ENCODE measurements at regions not wholly inside any gene's neighbourhood (a gene's known extent, or its start where the extent isn't known, plus 50 kb on each side); places are given as distances from the start of the nearest gene placed in this dataset.
"Not testable (repeated sequence)": the region's sequence is repeated elsewhere in the genome, so short reads cannot be mapped to it uniquely, and the experiment has no call there.

DNA sequence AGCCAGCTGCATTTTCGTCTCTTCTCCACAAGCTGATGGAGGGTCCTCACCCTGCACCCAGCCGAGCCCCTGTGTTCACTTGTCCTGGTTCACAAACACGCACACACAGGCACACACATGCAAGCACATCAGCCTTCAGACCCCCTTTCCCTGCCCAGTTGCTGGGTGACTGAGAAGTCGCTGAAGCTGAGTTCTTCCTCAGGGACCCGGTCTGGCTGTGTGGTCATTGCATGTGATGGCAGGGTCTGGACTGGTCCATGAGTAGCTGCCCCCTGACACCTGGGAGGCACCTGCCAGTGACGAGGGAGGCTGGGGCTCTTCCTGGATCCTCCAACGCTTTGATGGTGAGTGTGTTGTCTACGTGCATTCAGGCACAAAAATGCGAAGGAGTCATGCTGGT is 546.1 kb upstream of the SALL3 start:
- no peak for DNase-seq (ENCODE audit: low read depth)

GRCh38 chr18:78436110-78436509 is 543.5 kb upstream of the SALL3 start:
- DNase-seq (ENCODE audit: low read depth) = no peak

DNA sequence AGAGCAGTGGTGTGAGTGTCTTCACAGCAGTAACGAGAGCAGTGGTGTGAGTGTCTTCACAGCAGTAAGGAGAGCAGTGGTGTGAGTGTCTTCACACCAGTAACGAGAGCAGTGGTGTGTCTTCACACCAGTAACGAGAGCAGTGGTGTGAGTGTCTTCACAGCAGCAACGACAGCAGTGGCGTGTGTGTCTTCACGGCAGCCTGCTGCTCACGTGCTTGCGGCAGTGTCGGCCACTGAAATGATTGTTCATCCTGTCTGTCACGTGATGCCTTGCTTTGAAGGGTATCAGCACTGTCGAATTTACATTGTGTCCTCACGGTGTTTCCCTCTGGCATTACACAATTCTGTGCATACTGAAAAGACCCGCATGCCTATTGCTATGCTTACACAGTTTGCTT is 541.4 kb upstream of the SALL3 start:
- not testable (repeated sequence) for DNase-seq (ENCODE audit: low read depth)

DNA sequence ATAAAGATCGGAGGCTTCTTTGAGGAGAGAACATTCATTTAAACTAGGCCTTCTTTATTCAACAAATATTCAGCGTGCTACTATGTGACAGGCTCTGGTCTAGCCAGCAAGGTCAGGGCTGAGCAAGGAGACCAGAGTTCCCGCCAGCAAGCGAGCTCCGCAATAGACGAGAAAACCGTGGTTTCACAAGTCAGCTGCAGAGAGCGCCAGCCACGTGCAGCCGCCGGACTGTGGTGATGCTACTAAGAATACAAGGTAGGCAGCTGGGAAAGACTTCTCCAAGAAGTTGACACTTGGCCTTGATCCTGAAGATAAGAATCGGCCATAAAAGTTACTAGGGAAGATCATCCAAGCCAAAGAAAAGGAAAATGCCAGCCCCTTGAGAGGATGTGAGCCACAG is 533.7 kb upstream of the SALL3 start:
- no peak for DNase-seq (ENCODE audit: low read depth)

DNA sequence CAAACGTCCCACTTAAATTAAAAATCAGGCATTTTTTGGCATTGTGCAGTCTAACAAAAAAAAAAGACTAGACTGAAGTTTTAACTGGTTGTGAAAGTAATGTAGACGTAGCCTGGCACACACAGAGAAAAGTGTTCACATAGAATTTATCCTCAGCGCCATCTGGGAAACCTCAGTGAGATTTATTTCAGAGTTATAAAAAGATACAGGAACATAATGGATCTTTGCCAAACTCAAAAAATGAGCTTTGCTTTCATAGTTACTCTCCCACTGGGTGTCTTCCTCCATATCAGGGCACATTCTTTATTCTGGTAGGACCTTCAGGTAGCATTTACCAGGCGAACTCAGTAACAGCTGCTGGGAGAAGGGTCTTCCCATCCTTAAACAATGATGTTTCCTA is 532.4 kb upstream of the SALL3 start:
- DNase-seq (ENCODE audit: low read depth) = no peak

DNA sequence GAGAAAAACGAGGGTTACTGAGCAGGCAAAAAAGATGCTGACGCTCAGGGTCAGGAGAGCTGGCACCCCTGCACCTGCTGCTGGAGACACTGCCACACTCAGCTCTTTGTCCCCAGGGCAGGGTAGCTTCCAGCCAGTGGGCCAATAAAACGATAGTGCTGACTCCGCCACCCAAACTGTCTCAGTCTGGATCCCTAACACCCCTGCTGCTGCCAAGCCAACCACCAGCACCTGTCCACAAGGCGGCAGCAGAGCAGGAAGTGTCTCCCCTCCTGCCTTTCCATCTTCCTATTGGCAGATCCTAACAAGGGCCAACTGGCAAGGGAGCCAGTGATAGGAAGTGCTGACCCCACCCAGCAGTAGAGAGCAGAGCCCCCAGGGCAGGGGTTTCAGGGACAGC is 531.5 kb upstream of the SALL3 start:
- DNase-seq (ENCODE audit: low read depth) = no peak

DNA sequence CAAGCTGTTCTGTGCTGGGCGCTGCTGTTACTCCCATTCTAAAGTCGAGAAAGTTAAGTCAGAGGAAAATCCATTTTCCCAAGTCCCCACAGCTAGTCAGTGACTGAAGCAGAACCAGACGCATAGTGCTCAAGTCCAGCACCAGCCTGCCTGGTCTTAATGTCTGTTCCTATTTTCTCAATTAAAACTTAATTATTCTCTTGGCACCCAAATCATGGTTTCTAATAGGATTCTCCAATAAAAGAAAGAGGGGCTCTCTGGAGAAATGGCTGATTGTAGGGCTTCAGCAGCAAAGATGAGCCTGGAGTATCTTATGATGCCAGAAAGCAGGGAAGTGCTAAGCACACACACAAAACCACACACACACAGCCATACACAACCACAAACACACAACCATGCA is 531.0 kb upstream of the SALL3 start:
- no peak for DNase-seq (ENCODE audit: low read depth)

GRCh38 chr18:78454221-78454620 is 525.4 kb upstream of the SALL3 start:
- DNase-seq (ENCODE audit: low read depth) = no peak

DNA sequence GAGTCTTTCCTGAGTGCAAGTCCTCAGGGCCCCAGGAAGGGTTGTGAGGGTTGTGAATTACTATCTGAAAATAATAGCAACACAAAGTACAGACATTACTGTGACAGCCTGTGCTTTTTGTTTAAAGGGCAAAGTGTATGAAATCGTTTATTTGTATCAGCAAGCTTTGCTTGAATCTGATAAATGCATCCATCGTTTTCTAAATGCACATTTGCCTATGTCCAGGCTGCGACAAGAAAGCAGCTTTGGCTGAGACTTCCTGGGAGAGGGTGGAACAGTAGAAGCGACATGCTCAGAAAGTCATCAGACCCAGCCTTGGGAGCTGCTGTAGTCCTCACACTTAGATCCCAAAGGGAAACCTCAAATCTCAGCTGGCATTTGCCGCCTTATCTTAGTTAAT is 524.2 kb upstream of the SALL3 start:
- DNase-seq (ENCODE audit: low read depth) = no peak

GRCh38 chr18:78457011-78457410 is 522.6 kb upstream of the SALL3 start:
- DNase-seq (ENCODE audit: low read depth) = no peak

GRCh38 chr18:78457731-78458130 is 521.9 kb upstream of the SALL3 start:
- DNase-seq (ENCODE audit: low read depth) = no peak

DNA sequence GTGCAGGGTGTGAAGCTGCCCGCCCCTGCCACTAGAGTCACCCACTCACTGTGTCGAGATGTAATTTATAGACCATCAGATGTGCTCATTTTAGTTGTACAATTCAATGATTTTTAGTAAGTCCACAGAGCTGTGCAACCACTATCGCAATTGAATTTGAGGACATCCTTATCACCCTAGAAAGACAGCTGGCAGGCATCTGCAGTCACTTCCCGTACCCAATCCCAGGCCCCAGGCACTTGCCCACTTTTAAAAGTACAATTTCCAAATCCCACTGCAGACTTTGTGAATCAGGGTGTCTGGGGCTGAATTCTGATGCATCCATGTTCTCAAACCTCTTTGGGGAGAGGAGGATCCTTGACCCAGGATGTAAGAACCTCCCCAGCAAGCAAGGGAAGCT is 521.3 kb upstream of the SALL3 start:
- DNase-seq (ENCODE audit: low read depth) = no peak

DNA sequence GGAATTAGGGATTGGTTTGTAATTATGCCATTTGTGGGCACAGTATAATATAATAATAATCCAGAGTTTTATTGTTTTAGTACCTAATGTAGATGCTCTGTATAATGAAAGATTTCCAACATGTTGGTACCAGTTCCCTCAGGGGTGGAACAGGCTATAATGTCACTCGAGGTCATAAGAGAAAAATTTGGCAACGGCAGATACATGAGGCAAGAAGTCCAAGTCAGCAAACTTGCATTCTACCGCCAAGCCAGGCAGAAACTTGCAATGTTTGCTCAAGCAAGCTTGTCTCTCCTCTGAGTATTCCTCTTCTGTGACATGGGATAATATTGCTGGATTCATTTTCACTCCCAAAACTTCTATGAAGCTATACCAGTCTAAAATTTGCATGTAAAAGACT is 520.0 kb upstream of the SALL3 start:
- DNase-seq (ENCODE audit: low read depth) = no peak

- DNase-seq (ENCODE audit: low read depth) = no peak
Measured at GRCh38 chr18:78460558-78460957, 519.1 kb upstream of the SALL3 start.

DNA sequence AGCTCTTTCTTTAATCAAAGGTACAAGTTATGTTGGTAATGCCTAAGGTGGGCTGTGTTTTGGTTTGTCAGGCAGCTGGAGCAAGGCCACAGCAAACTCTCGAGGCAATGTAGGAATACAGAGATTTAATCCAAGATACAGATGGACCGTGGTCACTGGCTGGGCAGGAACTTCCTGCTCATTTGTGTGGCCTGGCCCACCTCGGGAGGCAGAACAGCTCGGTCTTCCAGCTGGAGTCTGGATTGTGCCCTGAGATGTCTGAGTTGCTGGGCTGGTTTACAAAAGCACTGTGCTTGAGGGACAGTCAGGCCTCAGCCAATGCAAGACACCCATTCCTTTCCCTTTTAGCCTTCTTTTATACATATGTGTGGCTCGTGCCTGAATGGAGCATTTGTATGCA is 506.1 kb upstream of the SALL3 start:
- DNase-seq (ENCODE audit: low read depth) = no peak

- no peak for DNase-seq (ENCODE audit: low read depth)
Measured at GRCh38 chr18:78477840-78478239, 501.8 kb upstream of the SALL3 start.

GRCh38 chr18:78479443-78479842 is 500.2 kb upstream of the SALL3 start:
- DNase-seq (ENCODE audit: low read depth) = no peak

- no peak for DNase-seq (ENCODE audit: low read depth)
Measured at GRCh38 chr18:78480262-78481054, 499.2 kb upstream of the SALL3 start.

GRCh38 chr18:78482378-78482777 is 497.2 kb upstream of the SALL3 start:
- no peak for DNase-seq (ENCODE audit: low read depth)

DNA sequence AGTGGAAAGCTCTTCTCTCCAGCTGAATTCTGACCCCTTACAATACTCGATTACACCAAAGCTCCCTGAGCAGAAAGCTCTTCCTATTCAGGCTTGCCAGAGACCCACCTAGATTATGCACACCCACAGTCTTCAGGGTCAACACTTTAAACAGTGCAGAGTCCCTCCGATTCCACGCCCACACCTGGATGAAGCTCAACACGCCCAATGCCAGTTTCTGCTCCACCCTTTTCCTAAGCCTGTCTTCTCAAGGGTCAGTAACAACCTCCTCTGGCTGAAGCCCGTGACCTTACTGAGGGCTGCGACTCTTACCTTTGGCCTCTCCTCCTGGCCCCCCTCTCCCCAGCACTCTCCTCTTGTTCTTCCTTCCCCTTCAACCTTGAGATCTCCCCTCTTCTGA is 492.0 kb upstream of the SALL3 start:
- no peak for DNase-seq (ENCODE audit: low read depth)

DNA sequence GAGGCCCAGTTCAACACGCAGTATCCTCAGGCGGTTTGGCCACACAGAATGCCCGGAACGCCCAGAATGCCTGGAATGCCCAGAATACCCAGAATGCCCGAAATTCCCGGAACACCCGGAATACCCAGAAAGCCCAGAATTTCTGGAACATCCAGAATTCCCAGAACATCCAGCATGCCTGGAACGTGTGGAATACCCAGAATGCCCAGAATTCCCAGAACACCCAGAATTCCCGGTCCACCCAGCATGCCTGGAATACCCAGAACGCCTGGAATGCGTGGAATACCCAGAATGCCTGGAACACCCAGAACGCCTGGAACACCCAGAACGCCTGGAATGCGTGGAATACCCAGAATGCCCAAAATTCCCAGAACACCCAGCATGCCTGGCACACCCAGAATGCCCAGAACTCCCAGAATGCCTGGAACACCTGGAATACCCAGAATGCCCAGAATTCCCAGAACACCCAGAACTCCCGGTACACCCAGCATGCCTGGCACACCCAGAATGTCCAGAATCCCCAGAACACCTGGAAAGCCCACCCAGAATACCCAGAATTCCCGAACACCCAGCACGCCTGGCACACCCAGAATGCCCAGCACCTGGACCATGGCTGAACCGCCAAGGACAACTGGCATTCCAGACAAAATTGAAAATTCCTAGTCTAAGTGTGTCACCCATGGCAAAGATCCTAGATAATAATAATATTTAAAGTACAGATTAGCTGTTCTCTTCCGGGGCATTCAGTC is 487.4 kb upstream of the SALL3 start:
- no peak for DNase-seq (ENCODE audit: low read depth)

GRCh38 chr18:78492813-78493371 is 486.7 kb upstream of the SALL3 start:
- DNase-seq (ENCODE audit: low read depth) = no peak

DNA sequence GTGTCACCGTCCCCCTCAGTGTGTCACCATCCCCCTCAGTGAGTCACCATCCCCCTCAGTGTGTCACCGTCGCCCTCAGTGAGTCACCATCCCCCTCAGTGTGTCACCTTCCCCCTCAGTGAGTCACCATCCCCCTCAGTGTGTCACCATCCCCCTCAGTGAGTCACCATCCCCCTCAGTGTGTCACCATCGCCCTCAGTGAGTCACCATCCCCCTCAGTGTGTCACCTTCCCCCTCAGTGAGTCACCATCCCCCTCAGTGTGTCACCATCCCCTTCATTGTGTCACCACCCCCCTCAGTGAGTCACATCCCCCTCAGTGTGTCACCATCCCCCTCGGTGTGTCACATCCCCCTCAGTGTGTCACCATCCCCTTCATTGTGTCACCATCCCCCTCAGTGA is 486.1 kb upstream of the SALL3 start:
- not testable (repeated sequence) for DNase-seq (ENCODE audit: low read depth)

Measured in HT1080 (cell line).